IMR-90 (cell line): ENCODE measurements at regions not wholly inside any gene's neighbourhood (a gene's known extent, or its start where the extent isn't known, plus 50 kb on each side); places are given as distances from the start of the nearest gene placed in this dataset.

Experiments
- BHLHE40 ChIP-seq: fragments of 150-350 bp; IDR thresholded peaks from 2 replicates; pipeline ENCODE4 v1.6.1; 2016; ENCODE audit warnings: mild to moderate bottlenecking, low read depth, low read length
- CEBPB ChIP-seq: IDR thresholded peaks from 2 replicates; pipeline ENCODE4 v1.6.1; 2012; ENCODE audit warnings: low read depth, low read length, improper control_type of control experiment
- CHD1 ChIP-seq: IDR thresholded peaks from 2 replicates; pipeline ENCODE4 v1.6.1; 2012; ENCODE audit warnings: low read depth, low read length, improper control_type of control experiment
- CTCF ChIP-seq: conservative IDR thresholded peaks from 2 replicates; pipeline ENCODE4 v1.5.1; 2012; ENCODE audit warnings: mild to moderate bottlenecking, low read depth, low read length, improper control_type of control experiment
- ELK1 ChIP-seq: fragments of 150-350 bp; IDR thresholded peaks from 2 replicates; pipeline ENCODE4 v1.6.1; 2016; ENCODE audit warnings: low read depth, mild to moderate bottlenecking, low read length, moderate library complexity, borderline replicate concordance
- FOS ChIP-seq: fragments of 150-350 bp; IDR thresholded peaks from 2 replicates; pipeline ENCODE4 v1.6.1; 2016; ENCODE audit warnings: low read depth, low read length
- MXI1 ChIP-seq: IDR thresholded peaks from 2 replicates; pipeline ENCODE4 v1.6.1; 2012; ENCODE audit warnings: low read depth, mild to moderate bottlenecking, low read length, moderate library complexity, borderline replicate concordance
- POLR2A ChIP-seq: IDR thresholded peaks from 2 replicates; pipeline ENCODE4 v1.6.1; 2012; ENCODE audit warnings: mild to moderate bottlenecking, low read depth, low read length
- RAD21 ChIP-seq: IDR thresholded peaks from 2 replicates; pipeline ENCODE4 v1.6.1; 2012; ENCODE audit warnings: low read length, improper control_type of control experiment
- RCOR1 ChIP-seq: IDR thresholded peaks from 2 replicates; pipeline ENCODE4 v1.6.1; 2012; ENCODE audit warnings: mild to moderate bottlenecking, low read length, improper control_type of control experiment; ENCODE audit not compliant: insufficient replicate concordance
- RFX5 ChIP-seq: IDR thresholded peaks from 2 replicates; pipeline ENCODE4 v1.8.0; 2012; ENCODE audit warnings: low read depth, mild to moderate bottlenecking, low read length, moderate library complexity
- SMC3 ChIP-seq: fragments of 150-350 bp; IDR thresholded peaks from 2 replicates; pipeline ENCODE4 v1.6.1; 2016; ENCODE audit warnings: low read depth, mild to moderate bottlenecking, antibody characterized with exemption, low read length, moderate library complexity
- USF2 ChIP-seq: fragments of 150-350 bp; IDR thresholded peaks from 2 replicates; pipeline ENCODE4 v1.6.1; 2017; ENCODE audit warnings: mild to moderate bottlenecking, antibody characterized with exemption, low read length, low read depth

GRCh38 chr5:135691044-135691443, 112.3 kb upstream of the CXCL14 start:
- TF ChIP-seq SMC3: no peak
- no peak for TF ChIP-seq CTCF
- TF ChIP-seq CEBPB: no peak
- no peak for TF ChIP-seq POLR2A
- no peak for TF ChIP-seq CHD1
- TF ChIP-seq RAD21: no peak
- no peak for TF ChIP-seq BHLHE40
- TF ChIP-seq RCOR1: no peak
- TF ChIP-seq USF2: no peak
- TF ChIP-seq FOS: no peak
- no peak for TF ChIP-seq MXI1
- no peak for TF ChIP-seq ELK1
- no peak for TF ChIP-seq RFX5
